ENCODE measurements at regions not wholly inside any gene's neighbourhood (a gene's known extent, or its start where the extent isn't known, plus 50 kb on each side); places are given as distances from the start of the nearest gene placed in this dataset.
"Not testable (repeated sequence)": the region's sequence is repeated elsewhere in the genome, so short reads cannot be mapped to it uniquely, and the experiment has no call there.

DNA sequence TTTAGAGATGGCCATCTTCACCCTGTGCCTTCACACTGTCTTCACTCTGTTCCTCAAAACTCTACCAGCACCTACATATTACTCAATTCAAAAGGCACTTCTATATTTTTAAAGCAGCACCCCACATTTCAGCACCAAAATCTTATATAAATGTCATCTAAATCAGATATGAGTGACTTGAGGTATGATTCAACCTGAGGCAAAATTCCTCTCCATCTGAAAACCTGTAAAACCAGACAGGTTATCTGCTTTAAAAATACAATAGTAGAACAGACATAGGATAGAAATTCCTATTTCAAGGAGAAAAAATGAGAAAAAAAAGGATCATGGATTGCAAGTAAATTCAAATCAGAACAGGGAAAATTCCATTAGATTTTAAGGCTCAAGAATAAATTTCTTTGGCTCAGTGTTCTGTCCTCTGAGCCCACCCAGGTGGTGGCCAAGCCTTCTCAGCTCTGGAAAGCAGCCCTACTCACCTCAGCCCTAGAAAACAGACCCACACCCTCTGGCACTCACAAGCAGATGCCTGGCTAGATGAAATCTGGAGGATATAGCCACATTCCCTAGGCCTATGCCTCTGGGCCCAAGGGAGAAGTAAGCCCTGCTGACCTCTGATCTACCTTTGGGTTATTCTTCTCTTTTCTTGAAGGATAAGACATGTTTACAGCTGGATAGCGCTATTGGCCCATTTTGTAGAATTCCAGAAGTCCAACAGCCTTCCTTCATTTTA is 211.1 kb upstream of the XIST start:
- Mint-ChIP-seq H3K36me3 (no peaks in the 10 kb centered on the region), H3K9me3 (no peaks in the 10 kb centered on the region), H3K4me3 (no peak overlapping the region), H3K27ac (no peak overlapping the region), H3K27me3 (ENCODE audit: low read depth in 2 of 2) (no peaks in the 10 kb centered on the region), H3K4me1 (no peaks in the 10 kb centered on the region)
- Histone ChIP-seq H3K27me3 (ENCODE audit: control insufficient read depth, insufficient read depth, low read length) (no peaks in the 10 kb centered on the region), H3K27ac (ENCODE audit: low read length) (no peak overlapping the region), H3K4me1 (ENCODE audit: control insufficient read depth, insufficient read depth, low read length) (no peaks in the 10 kb centered on the region), H3K4me3 (ENCODE audit: low read length) (no peak overlapping the region), H3K9me3 (ENCODE audit: control insufficient read depth, insufficient read depth, low read length) (no peaks in the 10 kb centered on the region), H3K36me3 (ENCODE audit: control insufficient read depth, insufficient read depth, low read length) (no peaks in the 10 kb centered on the region)
- 100% methylated on average over 1 of the region's 1 CpG for WGBS (ENCODE audit: insufficient coverage)
- intact Hi-C loops (cut with micrococcal nuclease): no loop called here
- TF ChIP-seq, protein P1, sequence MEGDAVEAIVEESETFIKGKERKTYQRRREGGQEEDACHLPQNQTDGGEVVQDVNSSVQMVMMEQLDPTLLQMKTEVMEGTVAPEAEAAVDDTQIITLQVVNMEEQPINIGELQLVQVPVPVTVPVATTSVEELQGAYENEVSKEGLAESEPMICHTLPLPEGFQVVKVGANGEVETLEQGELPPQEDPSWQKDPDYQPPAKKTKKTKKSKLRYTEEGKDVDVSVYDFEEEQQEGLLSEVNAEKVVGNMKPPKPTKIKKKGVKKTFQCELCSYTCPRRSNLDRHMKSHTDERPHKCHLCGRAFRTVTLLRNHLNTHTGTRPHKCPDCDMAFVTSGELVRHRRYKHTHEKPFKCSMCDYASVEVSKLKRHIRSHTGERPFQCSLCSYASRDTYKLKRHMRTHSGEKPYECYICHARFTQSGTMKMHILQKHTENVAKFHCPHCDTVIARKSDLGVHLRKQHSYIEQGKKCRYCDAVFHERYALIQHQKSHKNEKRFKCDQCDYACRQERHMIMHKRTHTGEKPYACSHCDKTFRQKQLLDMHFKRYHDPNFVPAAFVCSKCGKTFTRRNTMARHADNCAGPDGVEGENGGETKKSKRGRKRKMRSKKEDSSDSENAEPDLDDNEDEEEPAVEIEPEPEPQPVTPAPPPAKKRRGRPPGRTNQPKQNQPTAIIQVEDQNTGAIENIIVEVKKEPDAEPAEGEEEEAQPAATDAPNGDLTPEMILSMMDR (IDR thresholded peaks at IDR 0.05): no peak
- no peak for ATAC-seq
- no peak for DNase-seq

DNA sequence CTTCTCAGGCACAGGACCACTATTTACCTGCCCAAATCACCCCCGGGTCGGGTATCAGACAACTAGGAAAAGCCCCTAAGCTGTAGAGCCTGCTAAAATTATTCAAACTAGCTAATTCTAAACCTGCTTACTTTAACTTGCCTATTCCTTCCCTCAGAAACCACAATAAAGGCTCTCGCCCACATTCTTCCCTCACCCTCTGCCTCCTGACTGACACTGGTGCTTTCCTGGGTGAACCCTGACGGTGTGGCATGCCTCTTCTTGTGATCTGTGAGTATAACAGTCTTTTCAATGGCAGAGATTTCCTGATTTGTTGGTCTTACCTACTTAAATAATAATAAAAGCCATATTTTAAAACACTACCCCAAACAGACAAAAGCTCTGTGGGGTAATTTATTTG is 209.4 kb upstream of the XIST start:
- Mint-ChIP-seq H3K4me1 (no peaks in the 10 kb centered on the region), H3K9me3 (no peaks in the 10 kb centered on the region), H3K27me3 (ENCODE audit: low read depth in 2 of 2) (no peaks in the 10 kb centered on the region), H3K36me3 (no peaks in the 10 kb centered on the region), H3K27ac (no peak overlapping the region), H3K4me3 (no peak overlapping the region)
- Histone ChIP-seq H3K27ac (ENCODE audit: low read length) (no peak overlapping the region), H3K4me1 (ENCODE audit: control insufficient read depth, insufficient read depth, low read length) (no peaks in the 10 kb centered on the region), H3K36me3 (ENCODE audit: control insufficient read depth, insufficient read depth, low read length) (no peaks in the 10 kb centered on the region), H3K27me3 (ENCODE audit: control insufficient read depth, insufficient read depth, low read length) (no peaks in the 10 kb centered on the region), H3K4me3 (ENCODE audit: low read length) (no peak overlapping the region), H3K9me3 (ENCODE audit: control insufficient read depth, insufficient read depth, low read length) (no peaks in the 10 kb centered on the region)
- TF ChIP-seq, protein P1 (IDR thresholded peaks at IDR 0.05): no peak
- ATAC-seq: no peak
- intact Hi-C loops (cut with micrococcal nuclease): no loop called here
- no peak for DNase-seq
- 78% methylated on average over 2 of the region's 4 CpGs for WGBS (ENCODE audit: insufficient coverage)

DNA sequence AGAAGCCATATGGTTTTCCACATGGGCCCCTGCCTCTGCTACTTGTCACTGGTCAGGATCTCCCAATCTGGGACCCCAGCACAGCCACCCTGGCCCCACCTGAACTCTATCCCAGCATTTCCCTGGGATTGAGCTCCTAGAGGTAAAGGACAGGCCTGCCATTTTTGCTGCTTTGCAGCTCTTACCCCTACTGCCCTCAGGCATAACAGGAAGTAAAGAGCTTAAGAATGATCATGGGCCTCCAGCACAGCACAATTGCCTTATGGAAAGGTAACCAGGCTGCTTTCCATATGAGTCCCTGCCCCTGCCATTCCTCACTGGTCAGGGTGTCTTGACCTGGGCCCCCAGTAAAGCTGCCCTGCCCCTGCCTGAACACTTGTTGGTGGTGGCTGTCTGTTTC is 196.6 kb upstream of the XIST start:
- no peak overlapping the region for H3K27ac ChIP-seq (ENCODE audit: low read length)
- Mint-ChIP-seq H3K4me3 (no peak overlapping the region), H3K36me3 (no peaks in the 10 kb centered on the region), H3K27me3 (ENCODE audit: low read depth in 2 of 2) (no peaks in the 10 kb centered on the region), H3K4me1 (no peaks in the 10 kb centered on the region), H3K9me3 (no peaks in the 10 kb centered on the region), H3K27ac (no peak overlapping the region)
- DNase-seq (no peak), ATAC-seq (no peak)
- H3K4me1 ChIP-seq (ENCODE audit: control insufficient read depth, insufficient read depth, low read length): no peaks in the 10 kb centered on the region
- no peaks in the 10 kb centered on the region for H3K36me3 ChIP-seq (ENCODE audit: control insufficient read depth, insufficient read depth, low read length)
- intact Hi-C loops (cut with micrococcal nuclease): no loop called here
- no peaks in the 10 kb centered on the region for H3K9me3 ChIP-seq (ENCODE audit: control insufficient read depth, insufficient read depth, low read length)
- TF ChIP-seq, protein P1 (IDR thresholded peaks at IDR 0.05): no peak
- H3K4me3 ChIP-seq (ENCODE audit: low read length): no peak overlapping the region
- H3K27me3 ChIP-seq (ENCODE audit: control insufficient read depth, insufficient read depth, low read length): no peaks in the 10 kb centered on the region

- H3K4me3 ChIP-seq (ENCODE audit: low read length); H3K9me3 Mint-ChIP-seq; intact Hi-C loops (cut with micrococcal nuclease); H3K4me3 Mint-ChIP-seq; H3K27me3 Mint-ChIP-seq (ENCODE audit: low read depth in 2 of 2); H3K36me3 Mint-ChIP-seq; H3K9me3 ChIP-seq (ENCODE audit: control insufficient read depth, insufficient read depth, low read length); H3K4me1 ChIP-seq (ENCODE audit: control insufficient read depth, insufficient read depth, low read length); DNase-seq; H3K36me3 ChIP-seq (ENCODE audit: control insufficient read depth, insufficient read depth, low read length); H3K27me3 ChIP-seq (ENCODE audit: control insufficient read depth, insufficient read depth, low read length); ATAC-seq; H3K4me1 Mint-ChIP-seq; H3K27ac Mint-ChIP-seq; H3K27ac ChIP-seq (ENCODE audit: low read length): not testable (repeated sequence)
- no CpG with 5 or more reads among the region's 1 CpG for WGBS (ENCODE audit: insufficient coverage)
These were observed 181.6 kb upstream of the XIST start for GRCh38 chrX:74034066-74034465.

- H3K4me1 ChIP-seq (ENCODE audit: control insufficient read depth, insufficient read depth, low read length); ATAC-seq; H3K4me3 Mint-ChIP-seq; intact Hi-C loops (cut with micrococcal nuclease); H3K27me3 Mint-ChIP-seq (ENCODE audit: low read depth in 2 of 2); H3K27me3 ChIP-seq (ENCODE audit: control insufficient read depth, insufficient read depth, low read length); H3K4me1 Mint-ChIP-seq; DNase-seq; H3K27ac Mint-ChIP-seq; H3K36me3 Mint-ChIP-seq; H3K36me3 ChIP-seq (ENCODE audit: control insufficient read depth, insufficient read depth, low read length); H3K4me3 ChIP-seq (ENCODE audit: low read length); H3K9me3 ChIP-seq (ENCODE audit: control insufficient read depth, insufficient read depth, low read length); H3K9me3 Mint-ChIP-seq; H3K27ac ChIP-seq (ENCODE audit: low read length): not testable (repeated sequence)
- 96% methylated on average over 5 of the region's 7 CpGs for WGBS (ENCODE audit: insufficient coverage)
These were observed 179.0 kb upstream of the XIST start for GRCh38 chrX:74031527-74031926.

DNA sequence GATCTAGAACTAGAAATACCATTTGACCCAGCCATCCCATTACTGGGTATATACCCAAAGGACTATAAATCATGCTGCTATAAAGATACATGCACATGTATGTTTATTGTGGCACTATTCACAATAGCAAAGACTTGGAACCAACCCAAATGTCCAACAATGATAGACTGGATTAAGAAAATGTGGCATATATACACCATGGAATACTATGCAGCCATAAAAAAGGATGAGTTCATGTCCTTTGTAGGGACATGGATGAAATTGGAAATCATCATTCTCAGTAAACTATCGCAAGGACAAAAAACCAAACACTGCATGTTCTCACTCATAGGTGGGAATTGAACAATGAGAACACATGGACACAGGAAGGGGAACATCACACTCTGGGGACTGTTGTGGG is 178.3 kb upstream of the XIST start:
- H3K4me3 Mint-ChIP-seq; H3K9me3 Mint-ChIP-seq; H3K27ac Mint-ChIP-seq; H3K4me1 Mint-ChIP-seq; ATAC-seq; H3K27me3 Mint-ChIP-seq (ENCODE audit: low read depth in 2 of 2); DNase-seq; H3K4me1 ChIP-seq (ENCODE audit: control insufficient read depth, insufficient read depth, low read length); H3K36me3 Mint-ChIP-seq; H3K4me3 ChIP-seq (ENCODE audit: low read length); H3K36me3 ChIP-seq (ENCODE audit: control insufficient read depth, insufficient read depth, low read length); H3K27ac ChIP-seq (ENCODE audit: low read length); intact Hi-C loops (cut with micrococcal nuclease); H3K9me3 ChIP-seq (ENCODE audit: control insufficient read depth, insufficient read depth, low read length); H3K27me3 ChIP-seq (ENCODE audit: control insufficient read depth, insufficient read depth, low read length): not testable (repeated sequence)
- WGBS (ENCODE audit: insufficient coverage): no CpG with 5 or more reads among the region's 1 CpG
